ENCODE measurements at regions not wholly inside any gene's neighbourhood (a gene's known extent, or its start where the extent isn't known, plus 50 kb on each side); places are given as distances from the start of the nearest gene placed in this dataset.

DNA sequence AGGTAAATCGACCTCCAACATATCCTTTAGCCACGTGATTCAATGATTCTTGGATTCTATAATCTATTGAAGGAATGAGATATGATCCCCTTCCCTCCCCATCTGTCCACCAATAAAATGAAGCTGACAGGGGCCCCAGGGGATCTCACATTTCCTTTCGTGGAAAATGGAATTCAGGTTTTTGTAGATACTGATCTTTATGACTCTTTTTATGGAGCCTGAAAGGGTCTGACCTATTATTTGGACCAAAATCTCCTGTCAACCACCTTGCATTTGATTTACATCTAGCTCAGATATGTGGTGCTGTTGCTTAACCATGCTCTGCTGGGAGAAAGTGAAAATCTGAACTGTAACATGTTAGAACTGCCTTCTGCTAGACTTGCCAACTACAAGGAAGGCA, 234.0 kb upstream of the CXCL12 start:
- DNase-seq (ENCODE audit: low read depth in 2 of 2): no peak

GRCh38 chr10:44619521-44619920, 234.6 kb upstream of the CXCL12 start:
- DNase-seq (ENCODE audit: low read depth in 2 of 2): no peak

GRCh38 chr10:44619975-44620374, 235.1 kb upstream of the CXCL12 start:
- DNase-seq (ENCODE audit: low read depth in 2 of 2): no peak

DNA sequence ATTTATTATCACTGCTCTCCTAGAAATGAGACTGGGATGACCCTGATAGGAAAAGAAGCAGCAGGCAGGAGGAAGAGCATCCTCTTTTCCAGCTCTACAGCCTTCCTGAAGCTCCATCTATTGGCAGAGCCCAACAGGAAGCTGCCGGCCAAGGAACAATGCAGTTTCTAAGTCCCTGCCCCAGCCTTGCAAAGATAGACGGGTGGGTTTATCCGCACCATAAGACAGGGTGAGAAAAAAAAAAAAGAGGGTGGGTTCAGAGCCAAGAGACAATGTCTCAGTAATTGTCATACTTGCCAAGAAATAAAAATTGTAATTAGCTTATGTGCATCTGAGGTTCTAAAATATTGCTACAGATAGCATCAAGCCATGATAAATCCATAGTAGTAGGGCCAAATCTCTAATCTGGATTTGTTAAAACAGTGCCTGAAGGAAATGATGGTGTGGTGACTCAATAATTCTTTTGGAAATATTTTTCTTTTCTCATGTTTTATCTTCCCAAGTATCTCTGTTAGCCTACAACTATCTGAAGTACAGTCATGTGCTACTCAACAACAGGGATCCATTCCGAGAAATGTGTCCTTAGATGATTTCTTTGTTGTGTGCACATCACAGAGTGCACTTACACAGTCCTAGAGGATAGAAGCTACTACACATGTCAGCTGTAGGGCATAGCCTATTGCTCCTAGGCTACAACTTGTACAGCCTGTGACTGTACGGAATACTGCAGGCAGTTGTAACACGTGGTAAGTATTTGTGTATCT, 242.9 kb upstream of the CXCL12 start:
- no peak for DNase-seq (ENCODE audit: low read depth in 2 of 2)

DNA sequence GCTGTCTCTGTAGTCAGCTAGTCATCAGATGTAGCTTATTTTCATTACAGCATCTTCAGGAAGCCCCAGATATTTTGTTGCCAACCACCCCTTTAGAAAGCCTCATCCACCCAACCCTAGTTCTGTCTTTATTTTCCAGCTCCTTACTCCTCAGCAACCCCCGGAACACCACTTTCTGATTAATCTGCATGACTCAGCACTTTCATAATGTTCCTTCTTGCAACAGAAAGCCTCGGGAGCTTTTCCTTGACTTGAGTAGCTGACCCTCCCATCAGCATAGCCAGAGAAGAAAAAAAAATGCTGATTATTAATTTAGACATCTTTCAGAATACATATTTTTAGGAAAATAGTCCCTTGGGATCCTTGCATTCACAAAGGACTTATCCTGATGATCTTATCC, 244.0 kb upstream of the CXCL12 start:
- no peak for DNase-seq (ENCODE audit: low read depth in 2 of 2)

- no peak for DNase-seq (ENCODE audit: low read depth in 2 of 2)
Measured at GRCh38 chr10:44635176-44635575, 250.3 kb upstream of the CXCL12 start.

DNA sequence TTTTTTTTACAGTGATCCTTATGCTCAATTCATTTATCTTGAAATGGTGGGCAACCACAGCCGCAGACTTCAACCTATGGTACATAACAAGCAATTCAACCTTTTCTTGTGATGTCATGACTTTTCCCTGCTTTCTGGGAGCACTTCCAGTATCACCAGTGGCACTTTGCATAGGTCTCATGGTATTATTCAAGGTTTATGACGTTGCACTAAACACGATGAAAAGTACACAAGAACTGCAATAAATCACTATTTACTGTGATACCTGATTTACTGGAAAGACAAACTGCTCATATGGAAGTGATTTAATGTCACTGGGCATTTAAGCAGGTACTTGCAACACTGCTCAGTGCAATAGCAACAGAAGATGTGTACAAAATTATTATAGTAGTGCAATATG, 251.7 kb upstream of the CXCL12 start:
- no peak for DNase-seq (ENCODE audit: low read depth in 2 of 2)

DNA sequence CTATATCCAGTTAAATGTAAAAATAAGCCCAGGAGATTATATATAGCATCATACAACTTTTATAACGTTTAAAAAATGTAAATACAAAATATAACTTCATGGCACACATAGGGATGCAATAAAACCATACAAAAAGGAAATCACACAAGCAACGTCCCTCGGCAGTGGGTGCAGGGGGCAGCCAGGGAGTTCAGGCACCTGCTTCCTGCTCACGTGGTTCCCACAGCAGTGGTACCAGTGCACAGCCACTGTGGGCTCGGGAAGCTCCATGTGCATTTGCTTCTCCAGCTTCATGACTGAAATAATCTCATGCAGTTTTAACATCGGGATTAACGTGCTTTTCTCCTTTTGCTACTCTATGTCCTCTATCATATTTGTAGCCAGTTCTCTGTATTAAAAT, 255.5 kb upstream of the CXCL12 start:
- DNase-seq (ENCODE audit: low read depth in 2 of 2): no peak

DNA sequence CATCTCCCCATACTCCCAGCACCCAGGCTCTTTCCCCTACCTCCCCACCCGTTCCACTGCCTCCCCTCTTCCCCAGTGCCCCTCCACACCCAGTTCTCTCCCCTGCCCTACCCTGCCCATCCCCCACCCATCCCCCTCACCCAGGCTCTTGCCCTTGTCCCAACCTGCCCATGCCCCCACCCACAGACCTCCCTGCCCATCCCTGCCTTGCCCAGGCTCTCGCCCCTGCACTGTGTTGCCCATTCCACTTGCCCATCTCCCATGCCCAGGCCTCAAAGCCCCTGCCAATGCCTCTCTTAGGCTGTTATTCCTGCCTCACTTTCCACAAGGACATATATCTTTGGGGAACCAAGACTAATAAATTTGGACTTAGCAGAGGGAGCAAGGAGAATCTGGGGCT, 262.6 kb upstream of the CXCL12 start:
- no peak for DNase-seq (ENCODE audit: low read depth in 2 of 2)

GRCh38 chr10:44647877-44648542, 263.1 kb upstream of the CXCL12 start:
- no peak for DNase-seq (ENCODE audit: low read depth in 2 of 2)

- DNase-seq (ENCODE audit: low read depth in 2 of 2): no peak
Measured at GRCh38 chr10:44650691-44651661, 260.2 kb upstream of the TMEM72 start.

DNA sequence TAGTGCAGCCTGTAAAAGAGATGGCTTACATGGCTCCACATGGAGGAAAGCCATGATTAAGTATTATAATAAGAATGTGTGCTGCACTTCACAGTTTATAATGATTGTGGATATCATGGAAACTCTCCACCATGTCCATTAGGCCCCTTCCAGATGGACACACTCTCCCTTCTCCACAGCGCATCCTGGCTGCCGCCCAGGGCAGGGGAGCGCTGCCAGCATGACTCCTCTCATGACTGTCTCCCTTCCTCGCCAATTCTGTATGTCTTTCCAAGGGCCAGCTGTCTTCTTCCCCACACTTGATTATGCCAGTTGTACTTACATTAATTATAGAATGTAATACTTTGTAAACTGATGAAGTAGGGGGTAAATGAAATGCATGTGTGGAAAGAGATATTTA, 259.3 kb upstream of the TMEM72 start:
- no peak for DNase-seq (ENCODE audit: low read depth in 2 of 2)

- DNase-seq (ENCODE audit: low read depth in 2 of 2): no peak
Measured at GRCh38 chr10:44659320-44659719, 251.8 kb upstream of the TMEM72 start.

DNA sequence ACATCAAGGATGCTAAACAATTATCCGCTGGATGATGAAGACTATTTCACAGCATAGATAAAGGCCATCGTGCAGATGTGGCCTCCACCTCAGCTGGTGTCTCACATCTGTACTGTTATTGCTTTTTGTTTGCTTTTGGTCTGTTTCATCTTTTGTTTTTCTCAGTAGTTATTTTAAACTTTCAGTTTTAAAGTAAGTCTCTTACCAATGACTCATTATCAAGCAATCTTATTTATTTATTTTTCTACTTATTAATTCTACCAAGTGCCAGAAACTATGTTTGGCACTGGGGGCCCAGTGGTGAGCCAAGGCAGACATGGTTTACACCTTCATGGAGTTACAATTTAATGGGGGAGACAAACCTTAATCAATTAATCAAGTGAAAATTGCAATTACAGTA, 250.9 kb upstream of the TMEM72 start:
- no peak for DNase-seq (ENCODE audit: low read depth in 2 of 2)

DNA sequence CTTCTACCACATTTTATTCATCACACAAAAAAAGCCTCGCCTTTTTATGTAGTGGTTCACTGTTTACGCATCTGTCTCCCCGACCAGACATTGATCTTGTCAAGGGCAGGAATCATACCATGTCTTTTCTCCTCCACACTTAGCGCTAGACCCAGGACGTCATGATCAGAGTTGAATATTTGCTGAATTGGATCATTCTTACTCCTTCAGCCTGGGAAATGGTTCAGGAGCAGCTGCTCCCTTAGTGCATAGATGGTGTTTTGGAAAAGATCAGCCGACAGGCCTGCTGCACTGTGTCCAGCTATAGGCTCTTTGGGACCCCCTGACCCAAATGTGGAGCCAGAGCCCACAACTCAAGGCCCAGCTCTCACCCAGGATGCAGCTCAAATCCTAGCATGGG, 249.1 kb upstream of the TMEM72 start:
- DNase-seq (ENCODE audit: low read depth in 2 of 2): no peak

- DNase-seq (ENCODE audit: low read depth in 2 of 2): no peak
Measured at GRCh38 chr10:44668336-44668735, 242.8 kb upstream of the TMEM72 start.

DNA sequence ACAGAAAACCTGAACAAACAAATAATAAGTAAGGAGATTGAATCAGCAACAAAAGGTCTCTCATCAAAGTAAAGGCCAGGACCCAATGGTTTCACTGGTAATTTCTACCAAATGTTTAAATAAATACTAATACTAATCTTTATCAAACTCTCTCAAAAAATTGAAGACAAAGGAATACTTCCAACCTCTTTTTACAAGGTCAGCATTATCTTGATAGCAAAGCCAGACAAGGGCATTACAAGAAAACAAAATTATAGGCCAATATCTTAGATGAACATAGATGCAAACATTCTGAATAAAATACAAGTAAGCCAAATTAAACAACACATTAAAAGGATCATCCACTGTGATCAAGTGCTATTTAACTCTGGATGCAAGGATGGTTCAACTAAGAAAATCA, 239.8 kb upstream of the TMEM72 start:
- DNase-seq (ENCODE audit: low read depth in 2 of 2): no peak

DNA sequence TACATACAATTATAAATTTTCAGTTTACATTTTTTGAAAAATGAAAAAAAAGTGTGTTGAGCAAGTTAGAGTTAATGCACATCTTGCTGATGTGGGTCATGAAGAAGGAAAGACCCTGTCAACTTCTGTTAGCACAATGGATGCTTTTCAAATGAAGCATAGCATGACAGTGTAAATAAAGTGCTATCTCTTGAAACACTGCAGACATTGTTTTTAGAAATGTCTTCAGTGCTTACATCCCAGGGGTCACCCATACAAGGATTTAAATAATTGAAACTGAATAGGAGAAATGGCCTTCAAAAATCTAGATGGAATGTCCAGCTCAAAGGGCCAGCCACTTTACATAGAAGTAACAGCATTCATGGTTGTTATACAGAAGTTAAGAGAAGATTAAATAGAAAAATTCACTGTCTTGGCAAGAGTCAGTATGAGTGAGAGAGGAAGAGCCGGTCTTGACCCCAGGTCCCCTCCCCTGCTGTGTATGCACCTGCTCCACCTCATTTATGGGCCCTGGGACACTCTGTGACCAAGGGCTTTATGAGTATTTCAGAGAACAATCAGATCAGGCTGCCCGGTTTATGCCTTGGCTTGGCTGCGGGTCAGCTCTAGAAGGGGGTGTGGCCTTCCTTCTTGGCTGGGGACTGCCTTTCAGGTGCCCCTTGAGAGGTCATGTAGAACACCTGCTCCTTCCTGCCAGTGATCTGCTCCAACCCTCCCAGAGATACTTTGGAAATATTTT, 237.7 kb upstream of the TMEM72 start:
- no peak for DNase-seq (ENCODE audit: low read depth in 2 of 2)

GRCh38 chr10:44674536-44675386, 236.4 kb upstream of the TMEM72 start:
- no peak for DNase-seq (ENCODE audit: low read depth in 2 of 2)

- DNase-seq (ENCODE audit: low read depth in 2 of 2): no peak
Measured at GRCh38 chr10:44675387-44675874, 235.7 kb upstream of the TMEM72 start.

DNA sequence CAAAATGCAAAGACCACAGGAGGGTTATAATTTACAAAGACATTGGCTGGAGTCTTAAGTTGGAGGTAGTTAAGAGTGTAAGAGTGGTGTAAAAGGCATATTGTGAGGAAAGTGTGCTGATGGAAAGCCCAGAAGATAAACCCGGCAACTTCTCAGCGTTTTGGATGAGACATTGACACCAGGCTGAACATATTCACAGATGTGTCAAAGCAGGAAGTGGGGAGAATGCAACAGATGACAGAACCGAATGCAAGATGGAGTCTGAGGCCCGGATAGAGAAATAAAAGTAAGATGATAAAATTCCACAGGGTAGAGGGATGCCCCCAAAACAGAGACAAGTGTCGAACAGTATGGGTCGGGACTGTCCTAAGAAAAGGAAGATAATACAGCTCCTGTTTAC, 230.4 kb upstream of the TMEM72 start:
- no peak for DNase-seq (ENCODE audit: low read depth in 2 of 2)
